Epithelial cell of esophagus (primary cell): ENCODE measurements at regions not wholly inside any gene's neighbourhood (a gene's known extent, or its start where the extent isn't known, plus 50 kb on each side); places are given as distances from the start of the nearest gene placed in this dataset.

Experiments
- DNase-seq: peaks from one replicate; pipeline ENCODE4 v3.0.0; 2010; ENCODE audit warnings: low read depth
- H3K4me3 ChIP-seq: 2 replicates; pipeline ENCODE4 v1.5.1; 2011; ENCODE audit warnings: mild to moderate bottlenecking, low read length, control low read depth
- TF ChIP-seq, protein P1 (sequence below): IDR thresholded peaks from 2 replicates; pipeline ENCODE4 v1.5.1; 2011; ENCODE audit warnings: low read depth, mild to moderate bottlenecking, low read length, control low read depth, inconsistent platforms; ENCODE audit not compliant: insufficient read depth; ENCODE audit errors: missing control alignments

DNA sequence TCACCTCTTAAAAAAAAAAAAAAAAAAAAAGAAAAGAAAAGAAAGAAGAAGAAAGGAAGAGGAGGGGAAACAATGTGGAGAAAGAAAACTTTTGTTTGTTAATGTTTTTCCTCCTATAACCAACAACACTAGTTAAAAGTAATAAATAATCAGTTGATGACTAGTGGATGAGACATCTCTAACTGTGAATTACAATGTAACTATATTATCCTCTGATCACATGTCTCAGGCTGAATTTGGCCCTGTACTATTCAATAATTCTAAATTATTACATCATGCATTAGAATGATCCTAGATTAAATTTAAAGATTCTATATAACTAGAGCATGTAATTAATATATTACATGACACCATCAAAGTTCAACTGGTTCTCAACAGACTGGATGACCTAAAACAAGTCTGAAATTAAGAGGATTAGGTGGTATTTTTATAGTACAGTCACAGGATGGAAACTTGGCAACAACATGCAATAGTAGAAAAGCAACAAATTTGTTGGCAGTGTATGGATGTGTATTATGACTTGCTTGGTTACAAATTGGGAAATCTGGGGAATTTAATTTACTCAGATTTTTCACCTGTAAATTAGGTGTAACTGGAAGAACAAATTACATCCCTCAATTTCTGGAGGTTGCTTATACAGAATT lies 269.3 kb upstream of the SETBP1 start:
- peak; percentile 43 for DNase-seq
- TF ChIP-seq, protein P1, sequence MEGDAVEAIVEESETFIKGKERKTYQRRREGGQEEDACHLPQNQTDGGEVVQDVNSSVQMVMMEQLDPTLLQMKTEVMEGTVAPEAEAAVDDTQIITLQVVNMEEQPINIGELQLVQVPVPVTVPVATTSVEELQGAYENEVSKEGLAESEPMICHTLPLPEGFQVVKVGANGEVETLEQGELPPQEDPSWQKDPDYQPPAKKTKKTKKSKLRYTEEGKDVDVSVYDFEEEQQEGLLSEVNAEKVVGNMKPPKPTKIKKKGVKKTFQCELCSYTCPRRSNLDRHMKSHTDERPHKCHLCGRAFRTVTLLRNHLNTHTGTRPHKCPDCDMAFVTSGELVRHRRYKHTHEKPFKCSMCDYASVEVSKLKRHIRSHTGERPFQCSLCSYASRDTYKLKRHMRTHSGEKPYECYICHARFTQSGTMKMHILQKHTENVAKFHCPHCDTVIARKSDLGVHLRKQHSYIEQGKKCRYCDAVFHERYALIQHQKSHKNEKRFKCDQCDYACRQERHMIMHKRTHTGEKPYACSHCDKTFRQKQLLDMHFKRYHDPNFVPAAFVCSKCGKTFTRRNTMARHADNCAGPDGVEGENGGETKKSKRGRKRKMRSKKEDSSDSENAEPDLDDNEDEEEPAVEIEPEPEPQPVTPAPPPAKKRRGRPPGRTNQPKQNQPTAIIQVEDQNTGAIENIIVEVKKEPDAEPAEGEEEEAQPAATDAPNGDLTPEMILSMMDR, result no peak
- no peak overlapping the region for H3K4me3 ChIP-seq

GRCh38 chr18:44411976-44412375 lies 268.7 kb upstream of the SETBP1 start:
- TF ChIP-seq, protein P1, result no peak
- no peak for DNase-seq
- H3K4me3 ChIP-seq, result no peak overlapping the region

DNA sequence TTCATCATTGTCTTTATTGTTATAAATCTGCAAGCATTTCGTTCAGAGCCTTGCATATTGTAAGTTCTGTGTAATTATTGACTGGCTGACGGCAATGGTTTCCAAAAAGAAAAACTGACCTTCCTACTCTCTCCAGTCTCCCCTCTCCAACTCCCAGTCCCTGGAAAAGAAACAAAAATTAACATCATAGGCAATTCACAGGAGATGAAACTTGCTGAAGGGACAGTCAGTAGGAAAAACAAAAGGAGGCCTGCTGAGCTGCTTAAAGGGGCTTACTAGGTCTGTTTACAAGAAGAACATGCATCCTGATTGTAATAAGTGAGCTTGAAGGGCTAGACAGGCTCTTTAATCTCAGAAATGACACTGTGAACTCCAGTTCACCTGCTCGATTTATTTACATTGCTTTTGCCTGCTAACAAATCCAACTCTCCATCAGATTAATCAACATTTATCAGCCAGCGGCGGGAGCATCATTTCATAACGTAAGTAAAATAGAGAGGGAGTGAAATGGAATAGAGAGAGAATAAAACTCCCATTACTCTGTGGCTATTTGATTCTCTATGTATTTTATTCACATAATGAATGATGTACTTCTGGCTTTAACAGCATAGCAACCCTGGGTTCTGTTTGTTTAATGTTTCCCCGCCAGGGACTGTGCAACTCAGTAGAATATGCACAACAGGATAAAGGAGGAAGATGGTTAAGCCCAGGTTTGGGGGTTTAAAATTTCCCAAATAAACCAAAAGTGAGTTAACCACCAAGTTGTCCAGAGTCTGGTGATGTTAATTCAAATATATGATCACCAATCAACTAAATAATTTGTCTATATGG lies 256.7 kb upstream of the SETBP1 start:
- H3K4me3 ChIP-seq, result no peak overlapping the region
- TF ChIP-seq, protein P1, result no peak
- DNase-seq, result no peak

- TF ChIP-seq, protein P1, result no peak
- no peak for DNase-seq
- H3K4me3 ChIP-seq, result no peak overlapping the region
Measured at GRCh38 chr18:44424645-44425035, 256.0 kb upstream of the SETBP1 start.

DNA sequence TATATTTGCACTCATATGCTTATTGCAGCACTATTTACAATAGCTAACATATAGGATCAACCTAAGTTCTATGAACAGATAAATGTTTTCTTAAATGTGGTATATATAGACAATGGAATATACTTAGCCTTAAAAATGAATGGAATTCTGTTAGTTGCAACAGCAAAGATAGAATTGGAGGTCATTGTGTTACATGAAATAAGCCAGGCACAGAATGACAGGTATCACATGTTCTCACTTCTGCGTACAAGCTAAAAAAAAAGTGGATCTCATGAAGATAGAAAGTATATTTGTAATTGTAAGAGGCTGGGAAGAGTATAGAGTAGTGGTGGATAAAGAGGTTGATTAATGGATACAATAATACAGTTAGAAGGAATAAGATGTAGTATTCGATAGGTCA lies 255.5 kb upstream of the SETBP1 start:
- H3K4me3 ChIP-seq, result no peak overlapping the region
- TF ChIP-seq, protein P1, result no peak
- DNase-seq, result no peak

DNA sequence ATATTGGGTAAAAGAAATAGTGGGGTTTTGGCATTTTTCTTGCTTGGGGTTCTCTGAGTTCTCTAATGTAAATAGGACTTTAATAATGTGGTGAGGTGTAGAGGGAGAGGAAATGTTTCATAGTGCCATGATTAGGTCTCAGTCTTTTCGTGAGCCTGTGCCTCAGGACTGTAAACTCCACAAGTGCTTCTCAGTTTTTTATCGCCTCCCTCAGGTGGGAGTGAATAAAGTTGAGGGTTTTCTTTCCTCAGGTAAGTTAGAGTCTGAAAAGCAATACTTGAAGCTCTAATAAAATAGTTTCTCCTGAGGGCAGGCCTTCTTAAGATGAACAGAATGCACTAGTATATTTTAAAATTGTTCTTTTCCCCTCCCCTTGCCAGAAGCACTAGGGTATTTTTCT lies 243.1 kb upstream of the SETBP1 start:
- TF ChIP-seq, protein P1, result no peak
- no peak for DNase-seq
- H3K4me3 ChIP-seq, result no peak overlapping the region
